Epithelial cell of proximal tubule (primary cell): ENCODE measurements at regions not wholly inside any gene's neighbourhood (a gene's known extent, or its start where the extent isn't known, plus 50 kb on each side); places are given as distances from the start of the nearest gene placed in this dataset.

ENCODE experiments used
- DNase-seq: peaks from one replicate; pipeline ENCODE4 v3.0.0-alpha.2; 2011; ENCODE audit warnings: low read depth
- H3K4me3 ChIP-seq: 2 replicates; pipeline ENCODE4 v1.5.1; 2011; ENCODE audit warnings: low read depth, mild to moderate bottlenecking, low read length
- CTCF ChIP-seq: conservative IDR thresholded peaks from 2 replicates; pipeline ENCODE4 v1.5.1; 2012; ENCODE audit warnings: low read depth, mild to moderate bottlenecking, low read length

GRCh38 chr6:9361749-9362148, 926.4 kb upstream of the SLC35B3 start:
- TF ChIP-seq CTCF: no peak
- DNase-seq: no peak
- no peak overlapping the region for H3K4me3 ChIP-seq

GRCh38 chr6:9360881-9361280, 925.5 kb upstream of the SLC35B3 start:
- no peak for TF ChIP-seq CTCF
- no peak overlapping the region for H3K4me3 ChIP-seq
- no peak for DNase-seq

GRCh38 chr6:9347608-9348007, 912.3 kb upstream of the SLC35B3 start:
- H3K4me3 ChIP-seq: no peak overlapping the region
- TF ChIP-seq CTCF: no peak
- DNase-seq: no peak

GRCh38 chr6:9346923-9347322, 911.6 kb upstream of the SLC35B3 start:
- no peak for DNase-seq
- no peak for TF ChIP-seq CTCF
- no peak overlapping the region for H3K4me3 ChIP-seq

GRCh38 chr6:9335431-9335830, 900.1 kb upstream of the SLC35B3 start:
- TF ChIP-seq CTCF: no peak
- no peak for DNase-seq
- H3K4me3 ChIP-seq: no peak overlapping the region

GRCh38 chr6:9334979-9335378, 899.6 kb upstream of the SLC35B3 start:
- no peak overlapping the region for H3K4me3 ChIP-seq
- TF ChIP-seq CTCF: no peak
- DNase-seq: no peak

GRCh38 chr6:9332241-9332780, 897.0 kb upstream of the SLC35B3 start:
- DNase-seq: no peak
- H3K4me3 ChIP-seq: no peak overlapping the region
- no peak for TF ChIP-seq CTCF
